Muscle of back (tissue), 3 donors: ENCODE measurements at regions not wholly inside any gene's neighbourhood (a gene's known extent, or its start where the extent isn't known, plus 50 kb on each side); places are given as distances from the start of the nearest gene placed in this dataset.

Experiments
- DNase-seq, 3 donors: peaks; one replicate each; pipeline versions ENCODE4 v3.0.0 to v3.0.0-alpha.2; 2013

GRCh38 chr12:115190010-115190770 lies 506.2 kb upstream of the TBX3 start:
- peak in 1 of 3 donors; percentile 82 for DNase-seq

GRCh38 chr12:115185506-115185905 lies 501.5 kb upstream of the TBX3 start:
- DNase-seq, result no peak

- no peak for DNase-seq
Observed at GRCh38 chr12:115183752-115184151, 499.8 kb upstream of the TBX3 start.

- no peak for DNase-seq
Observed at GRCh38 chr12:115177899-115178298, 493.9 kb upstream of the TBX3 start.

- DNase-seq, result no peak
Observed at GRCh38 chr12:115176741-115177400, 492.9 kb upstream of the TBX3 start.

- DNase-seq, result no peak
Observed at GRCh38 chr12:115174920-115175319, 490.9 kb upstream of the TBX3 start.

GRCh38 chr12:115172521-115172920 lies 488.5 kb upstream of the TBX3 start:
- DNase-seq, result no peak

GRCh38 chr12:115169981-115170380 lies 486.0 kb upstream of the TBX3 start:
- DNase-seq, result no peak

- no peak for DNase-seq
Observed at GRCh38 chr12:115166698-115167315, 482.8 kb upstream of the TBX3 start.

- DNase-seq, result no peak
Observed at GRCh38 chr12:115163710-115164109, 479.7 kb upstream of the TBX3 start.

GRCh38 chr12:115160271-115161128 lies 476.5 kb upstream of the TBX3 start:
- no peak for DNase-seq

- DNase-seq, result no peak
Observed at GRCh38 chr12:115158816-115159215, 474.8 kb upstream of the TBX3 start.

- DNase-seq, result peak in 1 of 3 donors; percentile 95
Observed at GRCh38 chr12:115155665-115156645, 472.0 kb upstream of the TBX3 start.

GRCh38 chr12:115149685-115150378 lies 465.9 kb upstream of the TBX3 start:
- peak in 1 of 3 donors; percentile 83 for DNase-seq

GRCh38 chr12:115149279-115149678 lies 465.3 kb upstream of the TBX3 start:
- DNase-seq, result no peak

- DNase-seq, result peak in 1 of 3 donors; percentile 7
Observed at GRCh38 chr12:115147916-115148315, 463.9 kb upstream of the TBX3 start.

GRCh38 chr12:115146453-115146852 lies 462.5 kb upstream of the TBX3 start:
- no peak for DNase-seq

- no peak for DNase-seq
Observed at GRCh38 chr12:115144425-115144824, 460.4 kb upstream of the TBX3 start.

- DNase-seq, result peak in 2 of 3 donors; percentile 12 to 55
Observed at GRCh38 chr12:115140981-115141655, 457.1 kb upstream of the TBX3 start.
